Panc1 (cell line): ENCODE measurements at regions not wholly inside any gene's neighbourhood (a gene's known extent, or its start where the extent isn't known, plus 50 kb on each side); places are given as distances from the start of the nearest gene placed in this dataset.

Source experiments
- CTCF ChIP-seq: fragments of 450-650 bp; IDR thresholded peaks from 2 replicates; pipeline ENCODE4 v1.5.1; 2017; ENCODE audit warnings: mild to moderate bottlenecking
- POLR2AphosphoS5 ChIP-seq: IDR thresholded peaks from 2 replicates; pipeline ENCODE4 v1.6.1; 2012; ENCODE audit warnings: mild to moderate bottlenecking, low read depth, low read length, moderate library complexity

- no peak for TF ChIP-seq POLR2AphosphoS5
- no peak for TF ChIP-seq CTCF
Measured at GRCh38 chr4:130335417-130336194, 1239.7 kb downstream of the C4orf33 start.
